HepG2 (cell line): ENCODE measurements at regions not wholly inside any gene's neighbourhood (a gene's known extent, or its start where the extent isn't known, plus 50 kb on each side); places are given as distances from the start of the nearest gene placed in this dataset.

Experiments used
- ATAC-seq: fragments of 200-7000 bp; cut with Tn5 transposase; 3 replicates; pipeline ENCODE4 v1.9.1; 2020; ENCODE audit warnings: mild to moderate bottlenecking, moderate library complexity
- BruUV-seq: library from RNA; stranded (reverse); fragments of 400-500 nt; replicated peaks from 2 replicates; lab custom pipeline; 2021; lab: Mats Ljungman, UMichigan
- CTCF ChIA-PET: fragments of 300-600 bp; formaldehyde crosslinking; extraction: SDS; loops from one replicate; lab custom pipeline; 2021; ENCODE audit warnings: low total read pairs, inconsistent platforms, low intra/inter-chr PET ratio; lab: Yijun Ruan, JAX
- POLR2A ChIA-PET: fragments of 350-600 bp; sonication (Branson Sonifier 250); formaldehyde crosslinking; loops from one replicate; lab custom pipeline; 2020; ENCODE audit warnings: antibody characterized with exemption, inconsistent platforms; lab: Yijun Ruan, JAX
- DNase-seq: peaks from one replicate; pipeline ENCODE4 v3.0.0-alpha.2; 2015; ENCODE audit warnings: low spot score
- FAIRE-seq: peaks from 3 replicates; lab custom pipeline; 2011; peaks lifted over from hg19 to GRCh38; lab: Jason Lieb, UNC
- H2AFZ ChIP-seq: one replicate; pipeline ENCODE4 v1.6.1; 2011; ENCODE audit warnings: low read length, inconsistent platforms
- H3K27ac ChIP-seq: fragments of 300-600 bp; 3 replicates; pipeline ENCODE4 v1.8.0; 2011; ENCODE audit warnings: mixed run types, mild to moderate bottlenecking, mixed read lengths, low read length, inconsistent platforms; ENCODE audit not compliant: insufficient read depth; ENCODE audit errors: extremely low read length
- H3K27me3 ChIP-seq, 2 experiments: fragments of 200-600 bp in 1 of 2; 2 replicates in 1 of 2; 3 replicates in 1 of 2; pipeline versions ENCODE4 v1.6.0 to v1.8.0; 2011; ENCODE audit warnings: low read length in 2 of 2, mild to moderate bottlenecking in 2 of 2, moderate library complexity in 2 of 2, inconsistent platforms in 1 of 2; ENCODE audit not compliant: insufficient read depth in 2 of 2, control insufficient read depth in 1 of 2
- H3K36me3 ChIP-seq, 2 experiments: fragments of 200-600 bp in 1 of 2; replicated peaks in 1 of 2; 2 replicates in 1 of 2; 3 replicates in 1 of 2; pipeline versions ENCODE4 v1.5.1 to v1.8.0; 2011; ENCODE audit warnings: low read length in 2 of 2, inconsistent platforms in 1 of 2; ENCODE audit not compliant: insufficient read depth in 2 of 2, control insufficient read depth in 1 of 2
- H3K4me1 ChIP-seq: 2 replicates; pipeline ENCODE4 v1.5.1; 2012; ENCODE audit warnings: low read length, inconsistent platforms; ENCODE audit not compliant: insufficient read depth
- H3K4me2 ChIP-seq: 2 replicates; pipeline ENCODE4 v1.6.0; 2011; ENCODE audit warnings: low read depth, low read length, inconsistent platforms
- H3K4me3 ChIP-seq, 3 experiments: fragments of 200-600 bp in 1 of 3; sonication (generic), shearing (Covaris generic) in 1 of 3; replicated peaks in 1 of 3; 2 replicates each; pipeline ENCODE4 v1.5.1; 2011 to 2016; ENCODE audit warnings: low read length in 3 of 3, inconsistent platforms in 2 of 3, low read depth in 2 of 3, mild to moderate bottlenecking in 2 of 3, control low read depth in 1 of 3, mixed read lengths in 1 of 3; ENCODE audit not compliant: insufficient read depth in 1 of 3
- H3K79me2 ChIP-seq: one replicate; pipeline ENCODE4 v1.6.1; 2011; ENCODE audit warnings: low read length, inconsistent platforms; ENCODE audit not compliant: insufficient read depth
- H3K9ac ChIP-seq: 2 replicates; pipeline ENCODE4 v1.6.0; 2011; ENCODE audit warnings: mild to moderate bottlenecking, low read depth, low read length, inconsistent platforms; ENCODE audit not compliant: insufficient read depth
- H3K9me3 ChIP-seq: 2 replicates; pipeline ENCODE4 v1.5.1; 2012; ENCODE audit warnings: mild to moderate bottlenecking, low read length
- H4K20me1 ChIP-seq: 2 replicates; pipeline ENCODE4 v1.6.0; 2011; ENCODE audit warnings: inconsistent platforms, mild to moderate bottlenecking, low read length, moderate library complexity; ENCODE audit not compliant: insufficient read depth
- BHLHE40 ChIP-seq: IDR thresholded peaks from 2 replicates; pipeline ENCODE4 v1.6.1; 2011; ENCODE audit warnings: low read length, improper control_type of control experiment
- HHEX ChIP-seq: IDR thresholded peaks from 2 replicates; pipeline ENCODE4 v1.6.1; 2016; ENCODE audit warnings: control low read depth
- HOXD1 ChIP-seq: sonication (generic); formaldehyde crosslinking; IDR thresholded peaks from 2 replicates; pipeline ENCODE4 v1.5.0; 2020; ENCODE audit warnings: missing genetic modification reagents
- LBX2 ChIP-seq: sonication (generic); formaldehyde crosslinking; IDR thresholded peaks from 2 replicates; pipeline ENCODE4 v1.5.0; 2020; ENCODE audit warnings: missing genetic modification reagents, mild to moderate bottlenecking, borderline replicate concordance
- MTF1 ChIP-seq: sonication (generic); formaldehyde crosslinking; IDR thresholded peaks from 2 replicates; pipeline ENCODE4 v1.5.0; 2020; ENCODE audit warnings: missing genetic modification reagents
- PCBP1 ChIP-seq: fragments of 200-400 bp; formaldehyde crosslinking; IDR thresholded peaks from 2 replicates; pipeline ENCODE4 v1.6.1; 2017; ENCODE audit warnings: mild to moderate bottlenecking, low read depth, low read length, borderline replicate concordance
- POLR2A ChIP-seq, 2 experiments: IDR thresholded peaks; 2 replicates each; pipeline ENCODE4 v1.6.1; 2011; ENCODE audit warnings: low read depth in 2 of 2, low read length in 2 of 2, mild to moderate bottlenecking in 1 of 2, moderate library complexity in 1 of 2; ENCODE audit not compliant: insufficient read depth in 1 of 2
- RBAK ChIP-seq: sonication (generic); formaldehyde crosslinking; IDR thresholded peaks from 2 replicates; pipeline ENCODE4 v1.5.1; 2020; ENCODE audit warnings: mild to moderate bottlenecking, missing genetic modification reagents
- RFX1 ChIP-seq: fragments of 450-650 bp; IDR thresholded peaks from 2 replicates; pipeline ENCODE4 v1.6.1; 2017
- SIN3A ChIP-seq: IDR thresholded peaks from 2 replicates; pipeline ENCODE4 v1.6.1; 2011; ENCODE audit warnings: low read depth, mild to moderate bottlenecking, control low read depth, low read length, borderline replicate concordance
- SNRNP70 ChIP-seq: fragments of 200-400 bp; formaldehyde crosslinking; IDR thresholded peaks from 2 replicates; pipeline ENCODE4 v1.6.1; 2017; ENCODE audit warnings: mild to moderate bottlenecking, low read depth, low read length, moderate library complexity
- TEAD2 ChIP-seq: sonication (generic); formaldehyde crosslinking; IDR thresholded peaks from 2 replicates; pipeline ENCODE4 v1.9.0; 2021; ENCODE audit warnings: missing genetic modification reagents
- THRA ChIP-seq: sonication (generic); formaldehyde crosslinking; IDR thresholded peaks from 2 replicates; pipeline ENCODE4 v1.4.0; 2020; ENCODE audit warnings: missing genetic modification reagents, borderline replicate concordance
- ZBTB10 ChIP-seq: sonication (generic); formaldehyde crosslinking; IDR thresholded peaks from 2 replicates; pipeline ENCODE4 v1.4.0; 2020; ENCODE audit warnings: missing genetic modification reagents, borderline replicate concordance
- ZBTB49 ChIP-seq: sonication (generic); formaldehyde crosslinking; IDR thresholded peaks from 2 replicates; pipeline ENCODE4 v1.4.0; 2020; ENCODE audit warnings: missing genetic modification reagents, borderline replicate concordance
- ZBTB7A ChIP-seq: sonication (generic); formaldehyde crosslinking; IDR thresholded peaks from 2 replicates; pipeline ENCODE4 v1.8.0; 2022; ENCODE audit warnings: mild to moderate bottlenecking, missing genetic modification reagents
- ZFP90 ChIP-seq: sonication (generic); formaldehyde crosslinking; IDR thresholded peaks from 2 replicates; pipeline ENCODE4 v1.8.0; 2022; ENCODE audit warnings: missing genetic modification reagents, mild to moderate bottlenecking, inconsistent platforms, borderline replicate concordance
- ZMYM2 ChIP-seq: sonication (generic); formaldehyde crosslinking; IDR thresholded peaks from 2 replicates; pipeline ENCODE4 v1.8.0; 2022; ENCODE audit warnings: mild to moderate bottlenecking, missing genetic modification reagents
- ZNF746 ChIP-seq: sonication (generic); formaldehyde crosslinking; IDR thresholded peaks from 2 replicates; pipeline ENCODE4 v1.8.0; 2022; ENCODE audit warnings: mild to moderate bottlenecking, missing genetic modification reagents
- in situ Hi-C: cut with HindIII; loops from 2 replicates; pipeline ENCODE4 v1.10.0; 2017; ENCODE audit warnings: low pct_unique_long_range_greater_than_20kb; ENCODE audit not compliant: extremely low pct_ligation_motif_present
- intact Hi-C: fragments of 100-400 bp; cut with micrococcal nuclease; formaldehyde crosslinking; loops from one replicate; pipeline ENCODE4 v1.10.0; 2022; ENCODE audit not compliant: unreplicated experiment

GRCh38 chr15:72964135-72964534, 88.1 kb upstream of the NEO1 start:
- in situ Hi-C loops, result no loop called here
- no peak for DNase-seq
- Histone ChIP-seq H3K36me3 (no peaks in the 10 kb centered on the region), H3K4me2 (no peak overlapping the region)
- CTCF ChIA-PET, result no interaction called here
- TF ChIP-seq LBX2 (CRISPR knock-in tag) (no peak), ZFP90 (CRISPR knock-in tag) (no peak), HHEX (CRISPR knock-in tag) (no peak), ZBTB7A (CRISPR knock-in tag) (no peak), ZMYM2 (CRISPR knock-in tag) (no peak), ZBTB10 (no peak), SNRNP70 (no peak), HOXD1 (CRISPR knock-in tag) (no peak), SIN3A (no peak), MTF1 (CRISPR knock-in tag) (no peak), ZBTB49 (CRISPR knock-in tag) (no peak), RFX1 (no peak), PCBP1 (no peak), RBAK (CRISPR knock-in tag) (no peak), BHLHE40 (no peak), TEAD2 (no peak), ZNF746 (no peak), POLR2A (IDR thresholded peaks at IDR 0.05; ENCODE audit: insufficient read depth in 1 of 2, low read depth in 2 of 2, low read length in 2 of 2) (no peak), THRA (CRISPR knock-in tag) (no peak)
- TF ChIP-seq, all 625 proteins: peak for 0
- Histone ChIP-seq H3K4me1 (no peaks in the 10 kb centered on the region), H3K27ac (no peak overlapping the region), H3K27me3 (no peaks in the 10 kb centered on the region), H4K20me1 (no peaks in the 10 kb centered on the region), H3K79me2 (no peaks in the 10 kb centered on the region), H2AFZ (no peak overlapping the region), H3K4me3 (no peak overlapping the region), H3K9me3 (no peaks in the 10 kb centered on the region), H3K9ac (no peak overlapping the region)
- no peak for ATAC-seq
- POLR2A ChIA-PET, result no interaction called here
- intact Hi-C loops, result no loop called here
- no peak for FAIRE-seq
- BruUV-seq, result no TSS peak
